ENCODE measurements at regions not wholly inside any gene's neighbourhood (a gene's known extent, or its start where the extent isn't known, plus 50 kb on each side); places are given as distances from the start of the nearest gene placed in this dataset.

GRCh38 chr2:139835101-139835500 is 1054.9 kb upstream of the NXPH2 start:
- no peak for TF ChIP-seq FOXM1 (IDR thresholded peaks at IDR 0.05; ENCODE audit: low read depth)
- TF ChIP-seq FOXM1 (CRISPR knock-in tag; IDR thresholded peaks at IDR 0.05; ENCODE audit: low read depth) = no peak
- TF ChIP-seq PKNOX1 (IDR thresholded peaks at IDR 0.05) = no peak
- TF ChIP-seq ARID4B (CRISPR knock-in tag; IDR thresholded peaks at IDR 0.05) = no peak
- TF ChIP-seq ARHGAP35 (IDR thresholded peaks at IDR 0.05; ENCODE audit: partially characterized antibody) = no peak
- no peak for TF ChIP-seq POLR2AphosphoS5 (IDR thresholded peaks at IDR 0.05; ENCODE audit: control insufficient read depth, insufficient read depth, low read depth, low read length)
- no peak for TF ChIP-seq POLR2A (conservative IDR thresholded peaks at IDR 0.05)
- TF ChIP-seq EZH2 (IDR thresholded peaks at IDR 0.05; ENCODE audit: borderline replicate concordance, low read depth, low read length) = no peak
- no peak for TF ChIP-seq FOXA1 (IDR thresholded peaks at IDR 0.05; ENCODE audit: borderline replicate concordance)
- TF ChIP-seq SAP30 (IDR thresholded peaks at IDR 0.05; ENCODE audit: borderline replicate concordance, insufficient read depth, low read depth, low read length, poor library complexity, severe bottlenecking) = no peak
- no peak for TF ChIP-seq TBL1XR1 (IDR thresholded peaks at IDR 0.05; ENCODE audit: low read length in 2 of 2)
